ENCODE measurements at regions not wholly inside any gene's neighbourhood (a gene's known extent, or its start where the extent isn't known, plus 50 kb on each side); places are given as distances from the start of the nearest gene placed in this dataset.

- TF ChIP-seq CTCF (IDR thresholded peaks at IDR 0.05) (no peak), POLR2A (IDR thresholded peaks at IDR 0.05) (no peak)
Measured at GRCh38 chr2:199684832-199685231, 166.2 kb downstream of the FTCDNL1 start.
